Tibial nerve (tissue), 3 donors: ENCODE measurements at regions not wholly inside any gene's neighbourhood (a gene's known extent, or its start where the extent isn't known, plus 50 kb on each side); places are given as distances from the start of the nearest gene placed in this dataset.

Experiments used
- CTCF ChIP-seq, 5 experiments: fragments of 200-600 bp in 3 of 5; fragments of 450-650 bp in 2 of 5; sonication (generic) in 3 of 5; IDR thresholded peaks; one replicate each; pipeline ENCODE4 v1.5.1; 2016 to 2019; ENCODE audit warnings: antibody characterized with exemption in 5 of 5, mild to moderate bottlenecking in 3 of 5, moderate library complexity in 2 of 5
- POLR2A ChIP-seq, 2 donors: fragments of 450-650 bp; IDR thresholded peaks; one replicate each; pipeline ENCODE4 v1.6.1; 2017; ENCODE audit warnings: antibody characterized with exemption in 2 of 2, mild to moderate bottlenecking in 2 of 2, moderate library complexity in 2 of 2

GRCh38 chr10:121332829-121333765 is 265.1 kb downstream of the FGFR2 start:
- TF ChIP-seq POLR2A (IDR thresholded peaks at IDR 0.05) (no peak), CTCF (IDR thresholded peaks at IDR 0.05) (no peak)
